ENCODE measurements at regions not wholly inside any gene's neighbourhood (a gene's known extent, or its start where the extent isn't known, plus 50 kb on each side); places are given as distances from the start of the nearest gene placed in this dataset.
"Not testable (repeated sequence)": the region's sequence is repeated elsewhere in the genome, so short reads cannot be mapped to it uniquely, and the experiment has no call there.

- no peak for DNase-seq (ENCODE audit: low spot score)
These were observed 129.3 kb downstream of the SST start for GRCh38 chr3:187540847-187541246.

DNA sequence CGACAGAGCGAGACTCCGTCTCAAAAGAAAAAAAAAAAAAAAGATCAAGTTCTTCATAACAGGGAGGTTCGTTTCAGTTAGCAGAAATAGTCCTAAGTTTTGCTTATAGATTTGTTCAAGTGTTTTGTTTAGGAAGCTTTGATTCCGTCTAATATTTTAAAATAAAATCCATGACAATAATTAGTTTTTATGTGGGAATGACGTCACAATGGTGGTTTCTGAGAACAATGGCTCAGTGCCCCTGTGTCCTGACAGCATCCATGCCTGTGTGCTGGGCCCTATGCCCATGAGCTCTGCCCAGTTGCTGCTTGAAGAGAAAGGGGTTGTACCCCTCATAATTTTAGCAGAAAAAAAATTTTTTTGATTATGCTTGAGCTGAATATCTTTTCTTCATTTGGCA is 134.0 kb downstream of the SST start:
- DNase-seq (ENCODE audit: low spot score), result no peak

GRCh38 chr3:187533797-187534196 is 136.4 kb downstream of the SST start:
- DNase-seq (ENCODE audit: low spot score), result no peak

DNA sequence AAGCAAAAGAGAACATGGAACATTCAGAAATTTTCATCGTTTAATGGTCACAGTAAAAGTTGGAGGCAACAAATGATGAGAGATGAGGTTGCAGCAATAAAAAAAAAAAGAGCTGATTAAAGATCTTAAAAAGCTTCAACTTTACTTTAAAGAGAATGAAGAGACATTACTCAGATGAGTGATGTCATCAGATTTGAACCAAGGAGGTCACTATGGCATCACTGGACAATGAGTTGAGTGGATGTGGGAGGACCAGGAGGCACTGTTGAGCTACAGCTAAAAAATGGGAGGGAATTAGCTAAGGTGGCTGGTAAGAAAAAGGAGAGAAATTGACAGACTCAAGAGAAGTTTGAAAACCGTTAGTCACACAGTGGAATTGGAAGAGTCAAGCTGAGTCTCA is 138.4 kb downstream of the SST start:
- no peak for DNase-seq (ENCODE audit: low spot score)

GRCh38 chr3:187522890-187523289 is 147.3 kb downstream of the SST start:
- no peak for DNase-seq (ENCODE audit: low spot score)

GRCh38 chr3:187522293-187522692 is 147.9 kb downstream of the SST start:
- DNase-seq (ENCODE audit: low spot score), result peak; percentile 68

DNA sequence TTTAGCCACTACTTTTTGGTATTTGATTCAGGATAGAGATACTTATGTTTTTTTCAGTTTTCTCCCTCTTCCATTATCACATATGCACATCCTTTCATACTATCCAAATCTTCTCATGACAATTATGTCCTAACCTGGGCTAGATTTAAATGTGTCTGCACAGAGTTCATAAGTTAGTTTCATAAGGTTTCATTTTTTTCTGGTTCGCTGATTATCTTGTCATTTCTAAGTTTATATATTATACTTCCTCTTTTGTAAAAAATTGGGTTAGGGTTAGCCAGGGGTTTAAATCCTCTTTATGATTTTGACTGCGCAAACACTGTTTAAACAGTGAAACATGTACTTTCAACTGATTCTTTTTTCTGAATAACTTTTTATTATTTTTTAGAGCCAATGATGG is 148.6 kb downstream of the SST start:
- no peak for DNase-seq (ENCODE audit: low spot score)

DNA sequence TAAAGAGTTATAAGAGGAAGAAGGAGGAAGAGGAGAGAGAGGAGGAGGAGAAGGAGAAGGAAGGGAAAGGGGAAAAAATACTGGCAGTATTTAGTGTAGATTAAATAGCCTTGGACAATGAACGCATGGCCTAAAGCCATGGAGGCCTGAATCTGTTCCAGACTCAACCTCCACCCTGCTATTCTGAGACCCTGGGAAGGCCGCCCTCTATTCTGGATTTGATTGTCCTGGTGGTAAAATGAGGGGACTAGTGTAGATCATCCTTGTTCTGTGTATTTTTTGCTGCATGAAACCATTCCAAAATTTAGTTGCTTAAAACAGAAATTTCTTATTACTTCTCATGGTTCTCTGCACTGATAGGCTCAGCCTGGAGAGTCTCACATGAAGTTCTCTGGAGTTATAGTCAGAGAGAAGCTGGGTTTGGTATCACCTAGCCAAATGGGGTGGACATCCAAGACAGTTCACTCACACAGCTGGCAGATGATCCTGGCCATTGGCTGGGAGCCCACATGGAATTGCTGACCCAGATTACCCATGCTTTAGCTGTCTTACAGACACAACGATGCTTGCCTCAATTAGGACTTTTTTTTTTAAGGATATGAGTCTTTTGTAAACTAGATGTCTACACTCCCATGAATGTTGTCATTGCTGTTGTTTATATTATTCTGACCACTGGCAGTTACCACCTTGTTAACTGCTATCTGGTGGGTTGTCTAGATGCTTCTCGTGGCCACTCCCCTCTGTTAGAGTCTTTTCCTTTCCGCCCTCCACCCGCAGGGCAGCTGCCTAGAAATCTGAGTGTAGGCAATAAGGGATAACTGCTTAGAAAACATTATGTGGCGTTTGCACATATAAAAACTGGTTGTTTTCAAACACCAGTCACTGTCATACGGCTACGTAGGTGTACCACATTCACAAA is 149.9 kb downstream of the SST start:
- peak; percentile 38 for DNase-seq (ENCODE audit: low spot score)

DNA sequence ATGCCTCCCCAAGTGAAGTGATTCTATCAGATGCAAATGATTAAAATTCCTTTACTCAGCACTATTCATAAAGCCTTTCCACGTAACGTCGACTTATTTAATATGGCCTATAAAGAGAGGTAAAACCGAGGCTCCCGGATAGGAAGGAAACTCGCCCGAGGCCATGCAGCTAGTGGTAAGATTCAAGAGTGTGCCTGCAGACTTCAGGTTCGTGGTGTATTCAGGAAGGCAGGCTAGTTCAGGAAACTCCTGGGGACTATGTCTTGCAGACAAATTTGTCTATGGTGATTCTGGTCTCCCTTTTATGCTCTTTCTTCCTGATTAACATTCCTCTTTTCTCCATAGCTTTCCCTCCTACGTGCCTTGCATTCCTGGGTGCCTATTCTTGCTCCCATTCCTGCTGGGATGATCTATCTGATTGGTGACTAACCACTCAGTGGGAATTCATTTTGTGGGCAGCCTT is 150.7 kb downstream of the SST start:
- no peak for DNase-seq (ENCODE audit: low spot score)

DNA sequence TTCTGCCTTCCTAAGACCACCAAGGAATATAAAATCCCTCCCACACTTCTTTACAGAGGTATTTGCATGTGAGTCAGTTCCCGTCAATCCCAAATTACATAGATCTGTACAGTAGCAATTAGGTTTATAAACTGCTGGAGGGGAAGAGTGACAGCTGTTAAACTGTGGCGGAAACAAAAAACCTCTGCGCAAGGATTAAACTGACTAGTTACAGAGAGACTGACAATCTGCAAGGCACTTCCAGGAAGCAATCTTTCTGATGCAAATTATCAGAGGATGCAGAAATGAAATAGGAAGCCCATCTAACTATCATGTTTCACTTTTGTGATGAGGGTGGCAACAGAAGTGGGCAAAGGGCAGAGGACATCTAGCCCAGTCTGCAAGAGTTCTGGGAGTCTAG is 150.4 kb downstream of the RTP4 start:
- DNase-seq (ENCODE audit: low spot score), result no peak

GRCh38 chr3:187518207-187518606 is 150.0 kb downstream of the RTP4 start:
- DNase-seq (ENCODE audit: low spot score), result no peak

DNA sequence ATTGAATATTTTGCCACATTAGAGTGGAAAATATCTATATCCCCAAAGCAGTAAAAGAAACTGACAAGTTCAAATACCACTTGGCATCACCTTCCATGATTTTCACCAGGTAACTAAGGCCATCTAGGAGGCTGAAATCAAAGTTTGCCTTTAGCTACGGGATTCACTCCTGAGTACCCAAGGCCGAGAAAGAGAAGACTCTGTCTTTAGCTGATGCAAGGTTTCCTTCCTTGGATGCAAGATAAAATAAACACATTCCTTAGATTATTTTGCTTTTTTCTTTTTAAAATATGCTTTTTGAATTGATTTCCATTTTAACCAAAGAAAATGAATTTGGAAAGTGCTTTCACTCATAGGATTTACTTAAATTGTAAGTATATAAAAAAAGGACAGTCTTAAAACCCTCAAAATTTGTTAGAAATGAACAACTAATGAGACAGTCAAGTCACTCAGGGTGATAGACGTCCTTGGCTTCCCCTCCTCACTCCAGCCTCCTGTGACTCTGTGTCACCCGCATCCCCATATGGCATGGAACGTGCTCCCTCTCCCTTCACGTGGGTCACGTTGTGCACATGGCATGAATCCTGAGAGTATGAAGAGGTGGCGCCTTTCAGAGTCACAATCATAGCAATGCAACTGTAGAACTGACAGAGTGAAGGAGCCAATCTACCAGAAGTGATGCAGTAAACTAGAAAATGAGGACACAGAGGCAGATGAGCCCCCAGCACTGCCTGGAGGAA is 148.4 kb downstream of the RTP4 start:
- no peak for DNase-seq (ENCODE audit: low spot score)

DNA sequence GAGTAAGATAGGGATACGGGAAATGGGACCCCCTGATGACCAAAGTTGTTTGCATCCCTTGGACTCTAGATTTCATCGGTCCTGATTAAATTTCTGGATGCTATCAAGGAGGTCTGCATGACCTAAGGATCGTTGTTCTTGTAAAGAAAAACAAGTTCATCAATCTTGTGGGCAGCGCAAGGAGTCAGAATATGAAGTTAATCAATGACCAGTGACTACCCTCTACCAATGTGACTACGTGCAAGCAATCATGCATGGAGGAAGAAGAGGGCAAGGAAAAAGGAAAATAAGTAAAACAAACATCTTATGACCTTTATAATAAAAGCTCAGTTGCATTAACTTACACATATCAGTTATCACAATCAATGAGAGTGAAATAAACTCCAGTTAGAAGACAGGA is 139.7 kb downstream of the RTP4 start:
- DNase-seq (ENCODE audit: low spot score), result no peak

DNA sequence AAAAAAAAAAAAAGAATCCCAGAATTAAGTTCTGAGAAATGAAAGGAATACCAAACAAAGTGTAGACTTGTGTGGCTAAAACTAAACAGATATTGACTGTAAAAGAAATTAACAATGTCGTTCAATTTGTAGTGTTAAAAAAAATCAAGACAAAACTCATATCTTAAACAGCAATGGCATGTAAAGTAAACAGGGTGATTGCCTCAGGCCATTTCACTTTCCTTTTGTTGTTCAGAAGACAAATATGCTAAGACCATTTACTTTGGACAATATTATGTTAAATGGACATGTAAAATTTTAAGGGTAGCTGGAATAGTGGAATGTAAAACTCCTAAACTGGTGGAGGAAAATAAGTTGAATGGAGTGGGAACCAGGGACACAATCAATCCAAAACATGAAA is 139.1 kb downstream of the RTP4 start:
- no peak for DNase-seq (ENCODE audit: low spot score)

DNA sequence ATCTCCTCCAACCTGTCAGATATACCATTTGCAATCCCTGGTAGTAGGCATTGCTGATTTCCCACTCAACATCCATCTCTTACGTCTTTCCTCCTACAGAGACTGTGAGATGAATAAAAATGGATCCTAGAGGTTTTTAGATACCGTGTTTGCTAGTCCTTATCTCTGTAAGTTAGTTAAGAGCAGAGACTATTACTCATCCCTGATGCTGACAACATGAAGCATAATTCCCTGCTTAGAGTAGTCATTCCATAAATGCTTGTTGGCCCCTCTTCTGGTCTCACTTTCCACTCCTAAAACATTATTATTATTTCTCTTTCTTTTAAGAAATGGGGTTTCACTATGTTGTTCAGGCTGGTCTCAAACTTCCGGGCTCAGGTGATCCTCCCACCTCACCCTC is 136.2 kb downstream of the RTP4 start:
- peak; percentile 32 for DNase-seq (ENCODE audit: low spot score)

DNA sequence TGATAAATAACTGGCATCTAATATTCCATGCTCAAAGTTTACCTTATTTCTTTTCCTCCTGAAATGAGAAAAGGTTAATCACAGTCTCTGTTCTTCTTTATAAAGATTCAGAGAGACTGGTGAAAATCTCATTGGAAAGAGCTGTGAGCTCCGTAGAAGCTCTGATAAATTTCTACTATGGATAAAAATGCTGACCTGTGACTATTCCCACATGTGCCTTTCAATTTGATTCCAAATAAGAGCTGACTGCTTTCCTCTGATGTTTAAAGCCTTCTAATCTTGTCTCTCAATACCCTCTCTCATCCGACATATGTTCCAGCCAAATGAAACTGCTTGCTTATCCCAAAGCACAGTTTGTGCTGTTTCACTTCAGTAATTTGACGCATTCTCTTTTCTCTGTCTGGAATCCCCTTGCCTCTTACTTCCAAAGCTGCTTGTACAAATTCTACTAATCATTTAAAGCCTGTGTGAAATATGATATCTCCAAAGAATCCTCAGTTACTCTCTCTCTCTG is 130.1 kb downstream of the RTP4 start:
- peak; percentile 94 for DNase-seq (ENCODE audit: low spot score)

GRCh38 chr3:187497052-187497451 is 128.9 kb downstream of the RTP4 start:
- peak; percentile 75 for DNase-seq (ENCODE audit: low spot score)

- not testable (repeated sequence) for DNase-seq (ENCODE audit: low spot score)
These were observed 125.9 kb downstream of the RTP4 start for GRCh38 chr3:187494056-187494455.

DNA sequence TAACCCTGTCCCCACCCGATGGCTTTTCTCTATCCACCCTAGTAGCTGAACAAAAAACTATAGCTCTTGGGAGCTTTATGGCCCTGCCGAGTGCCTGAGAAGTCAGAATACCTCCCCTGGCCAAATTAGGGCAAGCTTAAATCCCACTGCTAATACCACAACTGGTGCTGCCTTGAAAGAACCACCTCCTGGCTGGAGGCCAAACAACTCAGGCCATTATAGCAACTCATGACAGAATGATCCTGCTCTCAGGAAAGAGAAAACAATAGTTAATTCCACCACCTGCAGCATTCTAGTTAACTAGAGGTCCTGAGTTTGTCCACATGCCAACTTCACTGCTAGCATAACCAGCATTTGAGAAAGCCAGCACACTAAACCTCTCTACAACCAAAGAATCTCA is 123.2 kb downstream of the RTP4 start:
- no peak for DNase-seq (ENCODE audit: low spot score)

DNA sequence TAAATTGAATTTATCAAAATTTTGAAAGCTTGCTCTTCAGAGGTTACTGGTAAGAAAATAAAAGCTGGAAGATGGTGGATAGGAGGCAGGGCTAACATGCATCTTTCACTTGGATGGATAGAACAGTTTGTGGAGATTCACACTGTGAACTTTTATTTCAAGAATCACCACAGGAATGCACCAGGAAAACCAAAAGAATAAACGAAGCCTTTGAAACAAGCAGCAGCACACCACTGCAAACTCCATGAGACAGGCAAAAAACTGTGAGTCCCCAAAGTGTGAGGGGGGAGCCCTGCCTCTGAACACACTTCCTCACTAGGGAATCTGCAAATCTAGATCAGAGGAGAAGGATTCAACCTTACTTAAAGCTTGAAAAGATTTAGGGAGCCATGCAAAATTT is 122.2 kb downstream of the RTP4 start:
- DNase-seq (ENCODE audit: low spot score), result peak; percentile 24

GRCh38 chr3:187484547-187485295 is 116.5 kb downstream of the RTP4 start:
- DNase-seq (ENCODE audit: low spot score), result peak; percentile 29

DNA sequence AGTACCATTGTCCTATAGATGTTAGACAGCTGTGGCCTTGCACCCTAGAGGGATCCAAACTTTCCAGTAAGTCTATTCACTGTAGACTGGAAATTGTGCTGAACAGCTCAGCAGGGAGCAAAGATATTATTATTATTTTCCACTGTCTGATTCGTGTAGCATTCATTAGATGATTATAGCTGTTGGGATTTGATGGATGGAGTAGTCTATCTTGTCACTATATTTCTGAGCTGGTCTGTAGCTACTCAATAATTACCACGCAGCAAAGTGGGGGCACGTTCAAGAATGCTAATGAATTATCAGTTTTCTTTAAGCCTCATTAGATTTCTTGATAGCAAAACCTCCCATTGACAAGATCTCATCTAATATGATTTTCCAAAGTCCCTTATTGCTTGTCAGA is 113.2 kb downstream of the RTP4 start:
- DNase-seq (ENCODE audit: low spot score), result no peak
